ENCODE measurements at regions not wholly inside any gene's neighbourhood (a gene's known extent, or its start where the extent isn't known, plus 50 kb on each side); places are given as distances from the start of the nearest gene placed in this dataset.

- TF ChIP-seq CTCF (conservative IDR thresholded peaks at IDR 0.05; ENCODE audit: low read depth, low read length) = no peak
- TF ChIP-seq EZH2 (IDR thresholded peaks at IDR 0.05; ENCODE audit: borderline replicate concordance, low read depth, low read length, poor library complexity, severe bottlenecking) = no peak
These were observed 479.3 kb upstream of the ZFP42 start for GRCh38 chr4:187516224-187516623.

Data from A673 (cell line).